ENCODE measurements at regions not wholly inside any gene's neighbourhood (a gene's known extent, or its start where the extent isn't known, plus 50 kb on each side); places are given as distances from the start of the nearest gene placed in this dataset.

DNA sequence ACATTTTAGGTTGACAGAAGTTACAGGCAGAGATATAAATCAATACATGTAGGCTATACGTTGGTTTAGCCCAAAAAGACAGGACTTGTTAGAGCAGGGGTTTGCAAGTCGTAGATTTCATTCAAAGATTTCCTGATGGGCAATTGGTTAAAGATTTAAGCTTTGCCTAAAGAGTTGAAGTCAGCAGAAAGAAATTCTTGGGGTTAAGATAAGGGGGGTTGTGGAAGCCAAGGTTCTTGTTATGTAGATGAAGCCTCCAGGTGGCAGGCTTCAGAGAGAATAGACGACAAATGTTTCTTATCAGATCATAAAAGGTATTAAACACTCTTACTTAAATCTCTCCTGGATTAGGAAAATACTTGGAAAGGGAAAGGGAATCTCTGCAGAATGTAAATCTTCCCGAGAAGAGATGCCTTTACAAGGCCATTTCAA lies 510.8 kb downstream of the TMTC2 start:
- no peak for DNase-seq

GRCh38 chr12:83196694-83197350 lies 510.1 kb downstream of the TMTC2 start:
- no peak for DNase-seq

DNA sequence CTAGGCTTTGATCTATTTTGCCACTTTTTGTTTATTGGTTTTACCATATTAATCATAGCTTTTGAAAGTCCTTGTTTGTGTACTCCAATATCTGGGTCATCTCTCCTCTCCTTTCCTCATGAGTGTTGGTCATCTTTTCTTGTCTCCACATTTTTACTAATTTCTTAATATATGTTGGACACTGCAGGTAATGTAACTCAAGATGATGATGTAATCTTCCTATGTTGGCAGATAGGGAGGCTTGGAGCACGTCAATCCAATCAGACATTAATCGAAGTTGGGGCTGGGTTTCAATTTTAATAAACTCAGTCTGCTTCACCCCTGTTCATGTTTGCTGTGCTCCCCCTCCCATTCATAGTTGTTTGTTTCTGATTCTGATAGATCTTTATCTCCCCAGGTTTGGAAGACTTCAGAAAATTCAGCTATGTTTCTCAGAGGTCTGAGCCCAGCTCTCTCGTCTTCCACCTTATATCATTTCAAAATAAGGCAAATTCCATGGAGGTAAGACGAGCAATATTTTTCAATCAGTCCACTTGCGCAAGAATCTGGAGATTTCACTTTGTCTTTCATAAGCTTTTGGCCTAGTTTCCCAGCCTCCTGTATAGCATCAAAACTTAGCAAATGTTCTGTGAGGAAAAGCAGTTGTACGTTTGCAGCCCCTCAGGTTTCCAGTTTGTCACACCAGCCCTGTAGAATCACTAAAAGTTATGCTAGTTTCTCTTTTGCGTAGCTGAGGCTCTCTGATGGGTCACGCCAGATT lies 504.1 kb downstream of the TMTC2 start:
- DNase-seq = no peak

GRCh38 chr12:83186419-83186818 lies 499.7 kb downstream of the TMTC2 start:
- no peak for DNase-seq

GRCh38 chr12:83185241-83185640 lies 498.5 kb downstream of the TMTC2 start:
- DNase-seq = no peak
